K562 (cell line): ENCODE measurements at regions not wholly inside any gene's neighbourhood (a gene's known extent, or its start where the extent isn't known, plus 50 kb on each side); places are given as distances from the start of the nearest gene placed in this dataset.

Source experiments
- CBX5 ChIP-seq: IDR thresholded peaks from 2 replicates; pipeline ENCODE4 v1.6.1; 2014; ENCODE audit warnings: low read depth, borderline replicate concordance
- E2F5 ChIP-seq: sonication (generic); formaldehyde crosslinking; IDR thresholded peaks from 2 replicates; pipeline ENCODE4 v1.8.0; 2022; ENCODE audit warnings: mild to moderate bottlenecking, missing genetic modification reagents
- E2F6 ChIP-seq, 2 experiments: IDR thresholded peaks; 2 replicates each; pipeline ENCODE4 v1.6.1; 2011; ENCODE audit warnings: borderline replicate concordance in 1 of 2, control low read depth in 1 of 2, low read depth in 1 of 2, low read length in 1 of 2, mild to moderate bottlenecking in 1 of 2, mixed read lengths in 1 of 2, moderate library complexity in 1 of 2; ENCODE audit not compliant: insufficient read depth in 1 of 2, insufficient read length in 1 of 2, poor library complexity in 1 of 2, severe bottlenecking in 1 of 2; ENCODE audit errors: extremely low read depth in 1 of 2
- IRF9 ChIP-seq: fragments of 450-650 bp; IDR thresholded peaks from 2 replicates; pipeline ENCODE4 v1.6.1; 2016; ENCODE audit warnings: missing biosample characterization, missing genetic modification characterization
- SIN3A ChIP-seq, 2 experiments: fragments of 150-350 bp in 1 of 2; IDR thresholded peaks; 2 replicates each; pipeline ENCODE4 v1.6.1; 2011 to 2016; ENCODE audit warnings: borderline replicate concordance in 2 of 2, low read depth in 2 of 2, low read length in 2 of 2, mild to moderate bottlenecking in 2 of 2, moderate library complexity in 2 of 2; ENCODE audit not compliant: control insufficient read depth in 1 of 2
- SRSF7 ChIP-seq: fragments of 200-400 bp; formaldehyde crosslinking; optimal IDR thresholded peaks from 2 replicates; pipeline ENCODE3; 2017; ENCODE audit warnings: mild to moderate bottlenecking, low read depth, low read length
- ZNF76 ChIP-seq: fragments of 250-450 bp; sonication (Bioruptor Pico); IDR thresholded peaks from 2 replicates; pipeline ENCODE4 v1.4.0; 2020; ENCODE audit warnings: mild to moderate bottlenecking, moderate library complexity, borderline replicate concordance

- no peak for TF ChIP-seq ZNF76
- TF ChIP-seq E2F5 (CRISPR knock-in tag): no peak
- TF ChIP-seq E2F6 (IDR thresholded peaks at IDR 0.05; ENCODE audit: borderline replicate concordance in 1 of 2, extremely low read depth in 1 of 2, insufficient read depth in 1 of 2, insufficient read length in 1 of 2, low read depth in 1 of 2, low read length in 1 of 2, poor library complexity in 1 of 2, severe bottlenecking in 1 of 2): no peak
- no peak for TF ChIP-seq IRF9 (tag)
- no peak for TF ChIP-seq SIN3A (IDR thresholded peaks at IDR 0.05; ENCODE audit: borderline replicate concordance in 2 of 2, control insufficient read depth in 1 of 2, low read depth in 2 of 2, low read length in 2 of 2)
- TF ChIP-seq SRSF7: no peak
- TF ChIP-seq CBX5: no peak
Measured at GRCh38 chr2:43123486-43123885, 102.9 kb downstream of the ZFP36L2 start (continued).
